H1 (cell line): ENCODE measurements at regions not wholly inside any gene's neighbourhood (a gene's known extent, or its start where the extent isn't known, plus 50 kb on each side); places are given as distances from the start of the nearest gene placed in this dataset.

ENCODE experiments used
- CTCF ChIA-PET: fragments of 300-600 bp; sonication (Branson Sonifier 250); formaldehyde crosslinking; loops from one replicate; lab custom pipeline; 2021; ENCODE audit not compliant: partially characterized antibody; lab: Charles Lee
- POLR2A ChIA-PET: fragments of 300-600 bp; sonication (Branson Sonifier 250); formaldehyde crosslinking; loops from one replicate; lab custom pipeline; 2021; ENCODE audit warnings: inconsistent platforms; ENCODE audit not compliant: partially characterized antibody; lab: Charles Lee
- DNase-seq, 2 experiments: peaks; one replicate each; pipeline versions ENCODE4 v3.0.0 to v3.0.0-alpha.2; 2010 to 2022; ENCODE audit warnings: low spot score in 2 of 2, low read depth in 1 of 2, mixed read lengths in 1 of 2
- FAIRE-seq: peaks from 2 replicates; lab custom pipeline; 2011; peaks lifted over from hg19 to GRCh38; lab: Jason Lieb, UNC
- H2AFZ ChIP-seq: 2 replicates; pipeline ENCODE4 v1.8.1; 2012; ENCODE audit warnings: low read length, inconsistent platforms
- H2AK5ac ChIP-seq: 2 replicates; pipeline ENCODE4 v1.6.1; 2013; ENCODE audit warnings: low read depth, low read length
- H2BK120ac ChIP-seq: replicated peaks from 2 replicates; pipeline ENCODE3; 2013; ENCODE audit warnings: low read depth, low read length, inconsistent platforms
- H2BK12ac ChIP-seq: 2 replicates; pipeline ENCODE4 v1.6.1; 2013; ENCODE audit warnings: low read depth, low read length
- H2BK15ac ChIP-seq: 2 replicates; pipeline ENCODE4 v1.6.1; 2013; ENCODE audit warnings: low read length
- H2BK20ac ChIP-seq: 2 replicates; pipeline ENCODE4 v1.6.1; 2013; ENCODE audit warnings: low read length
- H2BK5ac ChIP-seq: 2 replicates; pipeline ENCODE4 v1.6.1; 2013; ENCODE audit warnings: low read depth, low read length
- H3K14ac ChIP-seq: 2 replicates; pipeline ENCODE4 v1.6.1; 2013; ENCODE audit warnings: inconsistent platforms; ENCODE audit not compliant: insufficient read length
- H3K18ac ChIP-seq: 2 replicates; pipeline ENCODE4 v1.6.1; 2013; ENCODE audit warnings: low read length; ENCODE audit errors: extremely low read depth
- H3K23ac ChIP-seq: 2 replicates; pipeline ENCODE4 v1.6.1; 2013; ENCODE audit warnings: inconsistent platforms; ENCODE audit not compliant: insufficient read length
- H3K23me2 ChIP-seq: 2 replicates; pipeline ENCODE4 v1.6.1; 2013; ENCODE audit warnings: low read depth, low read length
- H3K27ac ChIP-seq: 2 replicates; pipeline ENCODE4 v1.6.1; 2011; ENCODE audit warnings: low read depth, low read length, inconsistent platforms
- H3K27me3 ChIP-seq, 4 experiments: replicated peaks in 1 of 4; 1 replicate in 1 of 4; 2 replicates in 3 of 4; pipeline versions ENCODE4 v1.6.1 to v1.8.1; 2011 to 2013; ENCODE audit warnings: low read length in 3 of 4, mild to moderate bottlenecking in 3 of 4, inconsistent platforms in 2 of 4, mixed read lengths in 2 of 4, moderate library complexity in 1 of 4; ENCODE audit not compliant: control insufficient read depth in 3 of 4, insufficient read depth in 3 of 4; ENCODE audit errors: extremely low read depth in 1 of 4
- H3K36me3 ChIP-seq, 4 experiments: 2 replicates each; pipeline versions ENCODE4 v1.6.1 to v1.8.1; 2011 to 2013; ENCODE audit warnings: mild to moderate bottlenecking in 4 of 4, low read length in 3 of 4, moderate library complexity in 2 of 4, control low read depth in 1 of 4, inconsistent platforms in 1 of 4; ENCODE audit not compliant: insufficient read depth in 4 of 4, control insufficient read depth in 2 of 4
- H3K4ac ChIP-seq: replicated peaks from 2 replicates; pipeline ENCODE3; 2013; ENCODE audit warnings: low read length, low read depth, mixed read lengths, inconsistent platforms; ENCODE audit not compliant: insufficient read length
- H3K4me1 ChIP-seq, 4 experiments: replicated peaks in 1 of 4; 1 replicate in 1 of 4; 2 replicates in 3 of 4; pipeline versions ENCODE4 v1.6.1 to v1.8.1; 2011 to 2013; ENCODE audit warnings: low read length in 3 of 4, inconsistent platforms in 2 of 4, mixed read lengths in 1 of 4; ENCODE audit not compliant: insufficient read depth in 4 of 4, control insufficient read depth in 3 of 4
- H3K4me2 ChIP-seq, 2 experiments: 2 replicates each; pipeline versions ENCODE4 v1.6.1 to v1.8.1; 2011 to 2013; ENCODE audit warnings: low read depth in 2 of 2, low read length in 2 of 2, control low read depth in 1 of 2, inconsistent platforms in 1 of 2, mild to moderate bottlenecking in 1 of 2; ENCODE audit not compliant: insufficient read depth in 1 of 2
- H3K4me3 ChIP-seq, 4 experiments: fragments of 200-600, 300-600 bp in 1 of 4; sonication (generic), shearing (Covaris generic), sonication (Bioruptor Twin) in 1 of 4; 2 replicates each; pipeline versions ENCODE4 v1.5.1 to v1.8.1; 2011 to 2016; ENCODE audit warnings: low read length in 4 of 4, low read depth in 3 of 4, control low read depth in 2 of 4, inconsistent platforms in 2 of 4, mild to moderate bottlenecking in 2 of 4, mixed read lengths in 1 of 4, moderate library complexity in 1 of 4; ENCODE audit not compliant: insufficient read depth in 2 of 4; ENCODE audit errors: extremely low read depth in 1 of 4
- H3K56ac ChIP-seq: replicated peaks from 2 replicates; pipeline ENCODE3; 2013; ENCODE audit warnings: low read depth, mild to moderate bottlenecking, mixed read lengths, low read length, inconsistent platforms; ENCODE audit not compliant: insufficient read length
- H3K79me1 ChIP-seq: 2 replicates; pipeline ENCODE4 v1.6.1; 2013; ENCODE audit warnings: low read depth, low read length, control low read depth
- H3K79me2 ChIP-seq, 2 experiments: 2 replicates each; pipeline versions ENCODE4 v1.6.1 to v1.8.1; 2012 to 2013; ENCODE audit warnings: low read length in 2 of 2, mild to moderate bottlenecking in 2 of 2, inconsistent platforms in 1 of 2; ENCODE audit not compliant: insufficient read depth in 2 of 2, control insufficient read depth in 1 of 2
- H3K9ac ChIP-seq, 4 experiments: replicated peaks in 1 of 4; 1 replicate in 1 of 4; 2 replicates in 3 of 4; pipeline versions ENCODE4 v1.6.1 to v1.8.1; 2011 to 2013; ENCODE audit warnings: low read depth in 3 of 4, low read length in 3 of 4, control low read depth in 2 of 4, mild to moderate bottlenecking in 2 of 4, moderate library complexity in 2 of 4, inconsistent platforms in 1 of 4; ENCODE audit errors: extremely low read depth in 1 of 4
- H3K9me3 ChIP-seq, 2 experiments: 2 replicates each; pipeline versions ENCODE4 v1.6.1 to v1.8.1; 2012 to 2013; ENCODE audit warnings: mild to moderate bottlenecking in 2 of 2, moderate library complexity in 2 of 2, control low read depth in 1 of 2, inconsistent platforms in 1 of 2, low read depth in 1 of 2, low read length in 1 of 2, mixed read lengths in 1 of 2; ENCODE audit not compliant: insufficient read depth in 2 of 2
- H4K20me1 ChIP-seq, 2 experiments: replicated peaks in 1 of 2; 2 replicates each; pipeline versions ENCODE3 to v1.8.1; 2011 to 2013; ENCODE audit warnings: inconsistent platforms in 2 of 2, low read length in 2 of 2, mild to moderate bottlenecking in 1 of 2; ENCODE audit not compliant: insufficient read depth in 2 of 2, control insufficient read depth in 1 of 2
- H4K5ac ChIP-seq: 2 replicates; pipeline ENCODE4 v1.6.1; 2013; ENCODE audit warnings: low read length, low read depth, mixed read lengths, inconsistent platforms; ENCODE audit not compliant: insufficient read length
- H4K8ac ChIP-seq: 2 replicates; pipeline ENCODE4 v1.8.0; 2013; ENCODE audit warnings: mild to moderate bottlenecking, moderate library complexity, low read length, inconsistent platforms; ENCODE audit not compliant: insufficient read depth; ENCODE audit errors: extremely low read depth
- H4K91ac ChIP-seq: replicated peaks from 2 replicates; pipeline ENCODE3; 2013; ENCODE audit warnings: low read length, mixed read lengths, inconsistent platforms; ENCODE audit not compliant: insufficient read length
- ASH2L ChIP-seq: fragments of 200-600, 300-600 bp; sonication (generic); IDR thresholded peaks from one replicate; pipeline ENCODE4 v1.7.1; 2017; ENCODE audit warnings: low read length
- EP300 ChIP-seq, 2 experiments: IDR thresholded peaks; 1 replicate in 1 of 2; 2 replicates in 1 of 2; pipeline ENCODE4 v1.6.1; 2011 to 2012; ENCODE audit warnings: low read depth in 2 of 2, low read length in 2 of 2, mild to moderate bottlenecking in 2 of 2, borderline replicate concordance in 1 of 2, inconsistent platforms in 1 of 2, moderate library complexity in 1 of 2
- GTF2F1 ChIP-seq: IDR thresholded peaks from 2 replicates; pipeline ENCODE4 v1.6.1; 2012; ENCODE audit warnings: low read depth, low read length, improper control_type of control experiment, borderline replicate concordance
- HDAC6 ChIP-seq: IDR thresholded peaks from one replicate; pipeline ENCODE4 v1.7.1; 2012; ENCODE audit warnings: low read depth, mild to moderate bottlenecking, inconsistent platforms, low read length, moderate library complexity
- JUND ChIP-seq: IDR thresholded peaks from 2 replicates; pipeline ENCODE4 v1.6.1; 2011; ENCODE audit warnings: mild to moderate bottlenecking, improper control_type of control experiment, low read length
- KDM4A ChIP-seq: IDR thresholded peaks from one replicate; pipeline ENCODE4 v1.7.1; 2012; ENCODE audit warnings: low read depth, mild to moderate bottlenecking, moderate library complexity, low read length, inconsistent platforms; ENCODE audit not compliant: severe bottlenecking
- SIN3A ChIP-seq, 2 experiments: IDR thresholded peaks in 1 of 2; conservative IDR thresholded peaks in 1 of 2; 2 replicates each; pipeline ENCODE4 v1.6.1; 2011 to 2012; ENCODE audit warnings: low read length in 2 of 2, improper control_type of control experiment in 1 of 2, low read depth in 1 of 2, mild to moderate bottlenecking in 1 of 2
- SUZ12 ChIP-seq: fragments of 200-600 bp; sonication (generic); IDR thresholded peaks from 2 replicates; pipeline ENCODE4 v1.6.1; 2012; ENCODE audit warnings: mild to moderate bottlenecking, inconsistent platforms, low read length, moderate library complexity, mixed read lengths
- TBP ChIP-seq: IDR thresholded peaks from 2 replicates; pipeline ENCODE4 v1.6.1; 2011; ENCODE audit warnings: low read depth, low read length, improper control_type of control experiment
- WGBS, 2 experiments: shearing (Covaris generic) in 1 of 2; methylation state at CpG; one replicate each; pipeline versions ENCODE4 v1.1.6 to v1.1.7; 2013 to 2015; ENCODE audit warnings: low lambda C conversion rate in 2 of 2, mixed read lengths in 2 of 2, inconsistent platforms in 1 of 2, low coverage in 1 of 2, missing lambda C conversion rate in 1 of 2; ENCODE audit not compliant: insufficient replicate concordance in 2 of 2, insufficient coverage in 1 of 2, insufficient read length in 1 of 2; ENCODE audit errors: extremely low coverage in 1 of 2, missing lambda C conversion rate in 1 of 2; 5-methylcytosine and 5-hydroxymethylcytosine counted together
- TF ChIP-seq, protein P1 (sequence below): IDR thresholded peaks from 2 replicates; pipeline ENCODE4 v1.6.1; 2011; ENCODE audit warnings: low read depth, mild to moderate bottlenecking, low read length; ENCODE audit not compliant: insufficient read depth

DNA sequence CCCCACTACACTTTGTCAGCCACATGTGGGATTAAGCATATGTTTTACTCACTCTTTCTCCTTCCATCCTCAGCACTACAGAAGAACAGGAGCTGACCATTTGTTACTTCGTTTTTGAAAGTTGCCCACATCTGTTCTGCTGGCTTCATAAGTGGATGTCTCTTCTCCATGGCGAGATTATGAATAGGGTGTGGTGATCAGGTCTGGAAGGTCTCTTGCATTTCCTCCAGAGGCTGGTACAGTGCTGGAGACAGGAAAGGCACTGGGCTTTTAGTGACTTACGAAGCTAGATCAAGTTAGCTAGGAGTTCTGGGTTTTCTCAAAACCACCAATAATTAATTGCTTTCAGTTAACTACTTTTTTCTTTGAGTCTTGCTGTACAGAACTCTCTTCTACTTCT, 136.5 kb downstream of the AQP4 start:
- FAIRE-seq, result no peak

More for the DNA sequence above, 136.5 kb downstream of the AQP4 start:
- Histone ChIP-seq H2AFZ (no peak overlapping the region), H2BK12ac (no peak overlapping the region), H2BK120ac (no peak overlapping the region), H4K5ac (no peak overlapping the region), H3K56ac (no peak overlapping the region), H4K8ac (no peak overlapping the region), H4K91ac (no peak overlapping the region), H3K4me1 (peaks cover 0 to 3% (median 0%) of the 10 kb centered on the region in 4 experiments; a peak in 1 of 7 replicates), H3K79me2 (no peaks in the 10 kb centered on the region), H2BK20ac (no peak overlapping the region)
- 85% methylated on average over 3 of the region's 3 CpGs; no CpG with 5 or more reads in 1 of the 2 experiments for WGBS, 2 experiments
- TF ChIP-seq HDAC6, result no peak
- no peak for TF ChIP-seq KDM4A
- no peak for TF ChIP-seq SUZ12
- no peak for TF ChIP-seq ASH2L
- TF ChIP-seq, protein P1, sequence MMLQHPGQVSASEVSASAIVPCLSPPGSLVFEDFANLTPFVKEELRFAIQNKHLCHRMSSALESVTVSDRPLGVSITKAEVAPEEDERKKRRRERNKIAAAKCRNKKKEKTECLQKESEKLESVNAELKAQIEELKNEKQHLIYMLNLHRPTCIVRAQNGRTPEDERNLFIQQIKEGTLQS, result no peak
- TF ChIP-seq JUND, result no peak
- no peak for TF ChIP-seq TBP
- TF ChIP-seq SIN3A (conservative IDR thresholded peaks at IDR 0.05 in 1 of 2, IDR thresholded peaks at IDR 0.05 in 1 of 2; ENCODE audit: low read depth in 1 of 2, low read length in 2 of 2), result no peak
- no peak for TF ChIP-seq EP300 (IDR thresholded peaks at IDR 0.05; ENCODE audit: borderline replicate concordance in 1 of 2, low read depth in 2 of 2, low read length in 2 of 2)
- no peak for TF ChIP-seq GTF2F1
- TF ChIP-seq, all 59 proteins: peak for 0
- Histone ChIP-seq H3K27me3 (no peaks in the 10 kb centered on the region), H3K4ac (no peak overlapping the region), H2BK15ac (no peak overlapping the region), H2BK5ac (no peak overlapping the region), H3K9ac (no peak overlapping the region), H3K18ac (no peak overlapping the region), H2AK5ac (no peak overlapping the region), H3K9me3 (no peaks in the 10 kb centered on the region), H3K4me2 (no peak overlapping the region), H3K79me1 (no peaks in the 10 kb centered on the region), H3K36me3 (no peaks in the 10 kb centered on the region), H4K20me1 (no peaks in the 10 kb centered on the region), H3K4me3 (no peak overlapping the region), H3K23ac (no peak overlapping the region), H3K27ac (no peak overlapping the region), H3K23me2 (no peaks in the 10 kb centered on the region), H3K14ac (no peak overlapping the region)
- DNase-seq, result no peak
- POLR2A ChIA-PET, result no interaction called here
- CTCF ChIA-PET, result interaction anchor here (1.2 kb wide), 1 partner anchor 13 kb away, joined by 4 read pairs; no protein-coding TSS in a partner anchor
